H9 (cell line): ENCODE measurements at regions not wholly inside any gene's neighbourhood (a gene's known extent, or its start where the extent isn't known, plus 50 kb on each side); places are given as distances from the start of the nearest gene placed in this dataset.

ENCODE experiments used
- DNase-seq: peaks from one replicate; pipeline ENCODE4 v3.0.0-alpha.2; 2017
- H2AFZ ChIP-seq: one replicate; pipeline ENCODE4 v1.6.1; 2013; ENCODE audit warnings: mild to moderate bottlenecking, low read length, control low read depth, moderate library complexity
- H2AK5ac ChIP-seq: 2 replicates; pipeline ENCODE4 v1.6.1; 2013; ENCODE audit warnings: low read length, control low read depth, mixed read lengths; ENCODE audit not compliant: insufficient read length
- H2BK120ac ChIP-seq: one replicate; pipeline ENCODE4 v1.6.1; 2013; ENCODE audit warnings: low read depth, mild to moderate bottlenecking, low read length, control low read depth, inconsistent platforms; ENCODE audit not compliant: poor library complexity, severe bottlenecking
- H2BK12ac ChIP-seq: 2 replicates; pipeline ENCODE4 v1.6.1; 2013; ENCODE audit warnings: low read length, control low read depth, mixed read lengths, low read depth; ENCODE audit not compliant: insufficient read length
- H2BK15ac ChIP-seq: 2 replicates; pipeline ENCODE4 v1.6.1; 2013; ENCODE audit warnings: low read depth, low read length, control low read depth
- H2BK20ac ChIP-seq: one replicate; pipeline ENCODE4 v1.6.1; 2013; ENCODE audit warnings: low read depth, mild to moderate bottlenecking, low read length, control low read depth, inconsistent platforms; ENCODE audit not compliant: poor library complexity, severe bottlenecking
- H2BK5ac ChIP-seq: 2 replicates; pipeline ENCODE4 v1.6.1; 2013; ENCODE audit warnings: low read length, control low read depth, mixed read lengths; ENCODE audit not compliant: insufficient read length
- H3K14ac ChIP-seq: 2 replicates; pipeline ENCODE4 v1.6.1; 2013; ENCODE audit warnings: low read length, control low read depth; ENCODE audit not compliant: insufficient read depth
- H3K18ac ChIP-seq: 2 replicates; pipeline ENCODE4 v1.6.1; 2013; ENCODE audit warnings: low read depth, mild to moderate bottlenecking, mixed read lengths, low read length, control low read depth; ENCODE audit not compliant: insufficient read length
- H3K23ac ChIP-seq: 2 replicates; pipeline ENCODE4 v1.6.1; 2013; ENCODE audit warnings: low read length, control low read depth, mixed read lengths, low read depth; ENCODE audit not compliant: insufficient read length
- H3K23me2 ChIP-seq: 2 replicates; pipeline ENCODE4 v1.6.1; 2013; ENCODE audit warnings: low read depth, mild to moderate bottlenecking, mixed read lengths, low read length, control low read depth; ENCODE audit not compliant: insufficient read length, poor library complexity, severe bottlenecking
- H3K27ac ChIP-seq: 2 replicates; pipeline ENCODE4 v1.5.1; 2013; ENCODE audit warnings: low read length, control low read depth, mixed read lengths, low read depth; ENCODE audit not compliant: insufficient read length
- H3K27me3 ChIP-seq: 2 replicates; pipeline ENCODE4 v1.6.1; 2013; ENCODE audit warnings: low read length, control low read depth, inconsistent platforms; ENCODE audit not compliant: insufficient read depth
- H3K4ac ChIP-seq: 2 replicates; pipeline ENCODE4 v1.6.1; 2013; ENCODE audit warnings: low read depth, mild to moderate bottlenecking, control low read depth, inconsistent platforms, low read length, moderate library complexity
- H3K4me1 ChIP-seq: 2 replicates; pipeline ENCODE4 v1.6.1; 2013; ENCODE audit warnings: low read length, control low read depth, inconsistent platforms; ENCODE audit not compliant: insufficient read depth
- H3K4me2 ChIP-seq: 2 replicates; pipeline ENCODE4 v1.6.1; 2013; ENCODE audit warnings: low read length, control low read depth, mixed read lengths; ENCODE audit not compliant: insufficient read length, insufficient read depth
- H3K56ac ChIP-seq: 2 replicates; pipeline ENCODE4 v1.6.1; 2013; ENCODE audit warnings: low read depth, mild to moderate bottlenecking, mixed read lengths, low read length, control low read depth; ENCODE audit not compliant: insufficient read length
- H3K79me1 ChIP-seq: 2 replicates; pipeline ENCODE4 v1.6.1; 2013; ENCODE audit warnings: low read depth, mild to moderate bottlenecking, moderate library complexity, low read length, control low read depth, inconsistent platforms; ENCODE audit not compliant: insufficient read depth, poor library complexity, severe bottlenecking
- H3K79me2 ChIP-seq: 2 replicates; pipeline ENCODE4 v1.6.1; 2013; ENCODE audit warnings: low read length, control low read depth, inconsistent platforms; ENCODE audit not compliant: insufficient read depth
- H3K9ac ChIP-seq: 2 replicates; pipeline ENCODE4 v1.6.1; 2013; ENCODE audit warnings: low read length, control low read depth, mixed read lengths; ENCODE audit not compliant: insufficient read length; ENCODE audit errors: extremely low read depth
- H3K9me3 ChIP-seq: one replicate; pipeline ENCODE4 v1.6.1; 2013; ENCODE audit warnings: low read depth, low read length, inconsistent platforms; ENCODE audit not compliant: control insufficient read depth
- H3T11ph ChIP-seq: one replicate; pipeline ENCODE4 v1.6.1; 2013; ENCODE audit warnings: mild to moderate bottlenecking, low read length, control low read depth, inconsistent platforms
- H4K20me1 ChIP-seq: one replicate; pipeline ENCODE4 v1.6.1; 2013; ENCODE audit not compliant: control insufficient read depth, insufficient read length, insufficient read depth
- H4K5ac ChIP-seq: 2 replicates; pipeline ENCODE4 v1.6.1; 2013; ENCODE audit warnings: low read depth, mild to moderate bottlenecking, mixed read lengths, low read length, control low read depth; ENCODE audit not compliant: insufficient read length
- H4K8ac ChIP-seq: replicated peaks from 2 replicates; pipeline ENCODE4 v1.6.1; 2013; ENCODE audit warnings: low read length, control low read depth, mixed read lengths, low read depth; ENCODE audit not compliant: insufficient read length
- H4K91ac ChIP-seq: 2 replicates; pipeline ENCODE4 v1.6.1; 2013; ENCODE audit warnings: low read depth, mild to moderate bottlenecking, moderate library complexity, mixed read lengths, low read length, control low read depth; ENCODE audit not compliant: insufficient read length
- H3K27ac Mint-ChIP-seq, 3 experiments: 2 replicates in 2 of 3; 3 replicates in 1 of 3; pipeline ENCODE4 v1.8.0; 2020 to 2021; ENCODE audit warnings: mixed read lengths in 3 of 3, mild to moderate bottlenecking in 1 of 3, moderate library complexity in 1 of 3
- H3K27me3 Mint-ChIP-seq: 2 replicates; pipeline ENCODE4 v1.8.0; 2021; ENCODE audit warnings: low read depth, mild to moderate bottlenecking, moderate library complexity, mixed read lengths
- H3K36me3 Mint-ChIP-seq, 3 experiments: 2 replicates in 2 of 3; 3 replicates in 1 of 3; pipeline ENCODE4 v1.8.0; 2020 to 2021; ENCODE audit warnings: low read depth in 3 of 3, mixed read lengths in 3 of 3; ENCODE audit not compliant: insufficient read depth in 1 of 3
- H3K4me1 Mint-ChIP-seq, 2 experiments: 2 replicates each; pipeline ENCODE4 v1.8.0; 2020; ENCODE audit warnings: mixed read lengths in 2 of 2
- H3K4me3 Mint-ChIP-seq, 2 experiments: 2 replicates in 1 of 2; 3 replicates in 1 of 2; pipeline ENCODE4 v1.8.0; 2020 to 2021; ENCODE audit warnings: mild to moderate bottlenecking in 2 of 2, mixed read lengths in 2 of 2, moderate library complexity in 1 of 2
- H3K9me3 Mint-ChIP-seq, 2 experiments: 2 replicates in 1 of 2; 3 replicates in 1 of 2; pipeline ENCODE4 v1.8.0; 2020; ENCODE audit warnings: mild to moderate bottlenecking in 2 of 2, mixed read lengths in 2 of 2, moderate library complexity in 1 of 2
- WGBS: extraction: QIAGEN DNeasy Blood & Tissue Kit; methylation state at CpG from one replicate; pipeline ENCODE4 v1.1.7; 2013; ENCODE audit warnings: missing lambda C conversion rate, low lambda C conversion rate, mixed read lengths; ENCODE audit not compliant: insufficient read length; ENCODE audit errors: extremely low coverage; 5-methylcytosine and 5-hydroxymethylcytosine counted together
- TF ChIP-seq, protein P1 (sequence below): fragments of 200-600 bp; sonication (generic); conservative IDR thresholded peaks from 3 replicates; pipeline ENCODE4 v1.8.0; 2021; ENCODE audit warnings: antibody characterized with exemption, mild to moderate bottlenecking

DNA sequence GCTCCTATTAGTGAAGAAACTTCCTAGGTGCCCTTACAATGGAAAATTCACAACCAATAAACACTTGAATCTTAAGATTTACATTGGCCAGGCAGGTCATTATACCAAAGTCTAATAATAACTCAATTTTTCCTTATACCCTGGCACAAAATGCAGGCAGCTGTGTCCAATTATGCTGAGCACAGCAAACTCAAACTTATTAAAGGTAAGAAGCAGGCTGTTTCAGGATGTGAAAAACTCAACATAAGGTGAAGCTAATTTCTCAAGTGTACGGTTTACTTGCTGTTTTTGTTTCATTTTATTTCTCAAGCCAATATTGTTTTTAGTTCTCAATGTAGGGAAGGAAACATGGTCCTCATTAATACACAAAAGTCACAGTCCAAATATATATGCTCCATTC, 405.1 kb downstream of the KCTD16 start:
- Histone ChIP-seq H3K27me3 (no peaks in the 10 kb centered on the region), H3K27ac (no peak overlapping the region), H3K4me2 (no peak overlapping the region), H2AFZ (no peak overlapping the region), H3K79me1 (no peaks in the 10 kb centered on the region), H3K9me3 (no peaks in the 10 kb centered on the region), H3K4me1 (no peaks in the 10 kb centered on the region), H3K56ac (no peak overlapping the region), H3K23me2 (no peaks in the 10 kb centered on the region), H2BK120ac (no peak overlapping the region), H2BK12ac (no peak overlapping the region), H3K9ac (no peak overlapping the region), H3K79me2 (no peaks in the 10 kb centered on the region), H4K5ac (no peak overlapping the region), H3K14ac (no peak overlapping the region), H3K23ac (no peak overlapping the region), H2AK5ac (no peak overlapping the region), H4K20me1 (no peaks in the 10 kb centered on the region), H4K8ac (no peak overlapping the region), H3K18ac (no peak overlapping the region), H2BK20ac (no peak overlapping the region), H2BK5ac (no peak overlapping the region), H4K91ac (no peak overlapping the region), H3T11ph (no peak overlapping the region), H2BK15ac (no peak overlapping the region), H3K4ac (no peak overlapping the region)
- Mint-ChIP-seq H3K4me1 (peaks cover 2 to 3% of the 10 kb centered on the region in 2 experiments; a peak in 3 of 4 replicates), H3K27ac (no peak overlapping the region), H3K4me3 (no peak overlapping the region), H3K27me3 (no peaks in the 10 kb centered on the region), H3K9me3 (peaks cover 5 to 12% of the 10 kb centered on the region in 2 experiments; a peak in 2 of 5 replicates), H3K36me3 (peaks cover 0 to 15% (median 0%) of the 10 kb centered on the region in 3 experiments; a peak in 4 of 7 replicates)
- no CpG with 5 or more reads among the region's 1 CpG for WGBS
- TF ChIP-seq, protein P1, sequence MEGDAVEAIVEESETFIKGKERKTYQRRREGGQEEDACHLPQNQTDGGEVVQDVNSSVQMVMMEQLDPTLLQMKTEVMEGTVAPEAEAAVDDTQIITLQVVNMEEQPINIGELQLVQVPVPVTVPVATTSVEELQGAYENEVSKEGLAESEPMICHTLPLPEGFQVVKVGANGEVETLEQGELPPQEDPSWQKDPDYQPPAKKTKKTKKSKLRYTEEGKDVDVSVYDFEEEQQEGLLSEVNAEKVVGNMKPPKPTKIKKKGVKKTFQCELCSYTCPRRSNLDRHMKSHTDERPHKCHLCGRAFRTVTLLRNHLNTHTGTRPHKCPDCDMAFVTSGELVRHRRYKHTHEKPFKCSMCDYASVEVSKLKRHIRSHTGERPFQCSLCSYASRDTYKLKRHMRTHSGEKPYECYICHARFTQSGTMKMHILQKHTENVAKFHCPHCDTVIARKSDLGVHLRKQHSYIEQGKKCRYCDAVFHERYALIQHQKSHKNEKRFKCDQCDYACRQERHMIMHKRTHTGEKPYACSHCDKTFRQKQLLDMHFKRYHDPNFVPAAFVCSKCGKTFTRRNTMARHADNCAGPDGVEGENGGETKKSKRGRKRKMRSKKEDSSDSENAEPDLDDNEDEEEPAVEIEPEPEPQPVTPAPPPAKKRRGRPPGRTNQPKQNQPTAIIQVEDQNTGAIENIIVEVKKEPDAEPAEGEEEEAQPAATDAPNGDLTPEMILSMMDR, result no peak
- DNase-seq, result no peak
